HEK293 (cell line): ENCODE measurements at regions not wholly inside any gene's neighbourhood (a gene's known extent, or its start where the extent isn't known, plus 50 kb on each side); places are given as distances from the start of the nearest gene placed in this dataset.

Source experiments
- CTCF ChIA-PET: fragments of 350-600 bp; formaldehyde crosslinking; extraction: SDS; loops from one replicate; lab custom pipeline; 2021; ENCODE audit warnings: antibody characterized with exemption; lab: Yijun Ruan, JAX
- POLR2A ChIA-PET: fragments of 300-600 bp; formaldehyde crosslinking; extraction: SDS; loops from one replicate; lab custom pipeline; 2020; ENCODE audit warnings: antibody characterized with exemption, inconsistent platforms; lab: Yijun Ruan, JAX
- H3K27ac ChIP-seq: fragments of 200-500 bp; sonication (Bioruptor generic); 2 replicates; pipeline ENCODE4 v1.5.1; 2014; ENCODE audit warnings: low read depth, low read length, control low read depth, inconsistent platforms; ENCODE audit errors: extremely low read depth
- H3K36me3 ChIP-seq, 2 experiments: fragments of 200-500 bp in 1 of 2; sonication (Bioruptor generic) in 1 of 2; 1 replicate in 1 of 2; 2 replicates in 1 of 2; pipeline ENCODE4 v1.5.1; 2014 to 2017; ENCODE audit warnings: inconsistent platforms in 2 of 2, low read length in 2 of 2; ENCODE audit not compliant: control insufficient read depth in 2 of 2, insufficient read depth in 1 of 2
- H3K4me1 ChIP-seq: fragments of 200-500 bp; sonication (Bioruptor generic); 2 replicates; pipeline ENCODE4 v1.5.1; 2014; ENCODE audit warnings: mild to moderate bottlenecking, low read length, inconsistent platforms; ENCODE audit not compliant: control insufficient read depth, insufficient read depth
- H3K4me3 ChIP-seq: 2 replicates; pipeline ENCODE4 v1.5.1; 2011; ENCODE audit warnings: low read depth, mild to moderate bottlenecking, control low read depth, low read length, moderate library complexity
- H3K9me3 ChIP-seq: fragments of 200-500 bp; sonication (Bioruptor generic); 2 replicates; pipeline ENCODE4 v1.5.1; 2014; ENCODE audit warnings: low read depth, low read length, inconsistent platforms; ENCODE audit not compliant: control insufficient read depth, insufficient read depth
- EGR2 ChIP-seq: fragments of 450-650 bp; formaldehyde crosslinking; IDR thresholded peaks from 2 replicates; pipeline ENCODE4 v1.5.1; 2016; ENCODE audit warnings: low read depth, missing biosample characterization, missing genetic modification characterization
- GLI2 ChIP-seq: fragments of 450-650 bp; formaldehyde crosslinking; IDR thresholded peaks from 2 replicates; pipeline ENCODE4; 2017; ENCODE audit warnings: missing biosample characterization, missing genetic modification characterization, low read depth, borderline replicate concordance
- KLF7 ChIP-seq: fragments of 450-650 bp; formaldehyde crosslinking; IDR thresholded peaks from 2 replicates; pipeline ENCODE4 v1.5.1; 2016; ENCODE audit warnings: missing biosample characterization, missing genetic modification characterization, borderline replicate concordance
- MEIS1 ChIP-seq: sonication (generic); formaldehyde crosslinking; IDR thresholded peaks from 2 replicates; pipeline ENCODE4 v1.8.1; 2022; ENCODE audit warnings: missing genetic modification reagents, mild to moderate bottlenecking, borderline replicate concordance
- MYNN ChIP-seq: fragments of 450-650 bp; formaldehyde crosslinking; IDR thresholded peaks from 2 replicates; pipeline ENCODE4 v1.5.1; 2016; ENCODE audit warnings: missing biosample characterization, missing genetic modification characterization, borderline replicate concordance
- RBAK ChIP-seq: fragments of 450-650 bp; formaldehyde crosslinking; IDR thresholded peaks from 2 replicates; pipeline ENCODE4 v1.5.1; 2016; ENCODE audit warnings: missing biosample characterization, missing genetic modification characterization
- REPIN1 ChIP-seq: fragments of 450-650 bp; formaldehyde crosslinking; IDR thresholded peaks from 2 replicates; pipeline ENCODE4 v1.5.1; 2017; ENCODE audit warnings: missing biosample characterization, missing genetic modification characterization, low read depth
- TRIM28 ChIP-seq: IDR thresholded peaks from 2 replicates; pipeline ENCODE4 v1.6.1; 2011; ENCODE audit warnings: low read length, control low read depth, borderline replicate concordance
- YY1 ChIP-seq: fragments of 450-650 bp; formaldehyde crosslinking; IDR thresholded peaks from 2 replicates; pipeline ENCODE4 v1.5.1; 2018; ENCODE audit warnings: missing biosample characterization, missing genetic modification characterization
- ZBTB48 ChIP-seq: fragments of 450-650 bp; formaldehyde crosslinking; IDR thresholded peaks from 2 replicates; pipeline ENCODE4 v1.5.1; 2016; ENCODE audit warnings: missing biosample characterization, missing genetic modification characterization
- ZBTB6 ChIP-seq: fragments of 450-650 bp; formaldehyde crosslinking; IDR thresholded peaks from 2 replicates; pipeline ENCODE4 v1.5.1; 2017; ENCODE audit warnings: missing biosample characterization, missing genetic modification characterization
- ZBTB8A ChIP-seq: fragments of 450-650 bp; formaldehyde crosslinking; IDR thresholded peaks from 2 replicates; pipeline ENCODE4 v1.5.1; 2016; ENCODE audit warnings: missing biosample characterization, missing genetic modification characterization
- ZFP3 ChIP-seq: fragments of 450-650 bp; formaldehyde crosslinking; IDR thresholded peaks from 2 replicates; pipeline ENCODE4 v1.5.1; 2016; ENCODE audit warnings: low read depth, missing biosample characterization, missing genetic modification characterization
- ZNF132 ChIP-seq: fragments of 450-650 bp; formaldehyde crosslinking; IDR thresholded peaks from 2 replicates; pipeline ENCODE4 v1.5.1; 2017; ENCODE audit warnings: missing biosample characterization, missing genetic modification characterization, borderline replicate concordance
- ZNF169 ChIP-seq: fragments of 450-650 bp; formaldehyde crosslinking; IDR thresholded peaks from 2 replicates; pipeline ENCODE4 v1.5.1; 2016; ENCODE audit warnings: missing biosample characterization, missing genetic modification characterization
- ZNF211 ChIP-seq: fragments of 450-650 bp; formaldehyde crosslinking; IDR thresholded peaks from 2 replicates; pipeline ENCODE4 v1.5.1; 2016; ENCODE audit warnings: low read depth, missing biosample characterization, missing genetic modification characterization
- ZNF26 ChIP-seq: fragments of 450-650 bp; formaldehyde crosslinking; IDR thresholded peaks from 2 replicates; pipeline ENCODE4 v1.5.1; 2016; ENCODE audit warnings: missing biosample characterization, missing genetic modification characterization
- ZNF473 ChIP-seq: fragments of 450-650 bp; formaldehyde crosslinking; IDR thresholded peaks from 2 replicates; pipeline ENCODE4 v1.5.1; 2017; ENCODE audit warnings: missing biosample characterization, missing genetic modification characterization
- ZNF555 ChIP-seq: fragments of 450-650 bp; formaldehyde crosslinking; conservative IDR thresholded peaks from 2 replicates; pipeline ENCODE4 v1.5.1; 2017; ENCODE audit warnings: missing biosample characterization, mild to moderate bottlenecking, missing genetic modification characterization, inconsistent platforms
- ZNF571 ChIP-seq: fragments of 450-650 bp; formaldehyde crosslinking; IDR thresholded peaks from 2 replicates; pipeline ENCODE4 v1.5.0; 2017; ENCODE audit warnings: missing biosample characterization, missing genetic modification characterization
- ZNF623 ChIP-seq: fragments of 450-650 bp; formaldehyde crosslinking; IDR thresholded peaks from 2 replicates; pipeline ENCODE4 v1.5.1; 2016; ENCODE audit warnings: missing biosample characterization, missing genetic modification characterization
- ZNF629 ChIP-seq: fragments of 450-650 bp; formaldehyde crosslinking; IDR thresholded peaks from 2 replicates; pipeline ENCODE4 v1.5.1; 2017; ENCODE audit warnings: missing biosample characterization, missing genetic modification characterization
- ZNF664 ChIP-seq: fragments of 450-650 bp; formaldehyde crosslinking; IDR thresholded peaks from 2 replicates; pipeline ENCODE4 v1.5.1; 2016; ENCODE audit warnings: missing biosample characterization, missing genetic modification characterization
- ZNF830 ChIP-seq: fragments of 450-650 bp; IDR thresholded peaks from 2 replicates; pipeline ENCODE4 v1.5.0; 2018; ENCODE audit warnings: missing biosample characterization, missing genetic modification characterization, low read depth, mild to moderate bottlenecking, moderate library complexity

DNA sequence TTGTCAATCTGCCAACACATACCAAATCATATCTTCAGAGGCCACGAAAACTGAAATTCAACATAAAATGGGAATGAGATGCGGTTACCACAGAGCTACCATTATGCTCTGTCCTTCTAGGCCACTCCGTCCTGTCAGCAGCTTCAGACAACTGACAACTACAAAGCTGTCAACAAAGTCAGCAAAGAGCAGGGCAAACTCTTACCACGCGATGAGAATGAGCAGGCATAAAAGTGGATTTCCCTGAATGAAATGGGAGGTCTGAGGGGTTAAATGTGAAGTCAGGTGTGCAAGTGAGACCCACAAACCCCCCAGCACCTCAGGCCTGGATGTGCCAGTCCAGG, 130.1 kb downstream of the LNPK start (continued):
- no peak for TF ChIP-seq MYNN

DNA sequence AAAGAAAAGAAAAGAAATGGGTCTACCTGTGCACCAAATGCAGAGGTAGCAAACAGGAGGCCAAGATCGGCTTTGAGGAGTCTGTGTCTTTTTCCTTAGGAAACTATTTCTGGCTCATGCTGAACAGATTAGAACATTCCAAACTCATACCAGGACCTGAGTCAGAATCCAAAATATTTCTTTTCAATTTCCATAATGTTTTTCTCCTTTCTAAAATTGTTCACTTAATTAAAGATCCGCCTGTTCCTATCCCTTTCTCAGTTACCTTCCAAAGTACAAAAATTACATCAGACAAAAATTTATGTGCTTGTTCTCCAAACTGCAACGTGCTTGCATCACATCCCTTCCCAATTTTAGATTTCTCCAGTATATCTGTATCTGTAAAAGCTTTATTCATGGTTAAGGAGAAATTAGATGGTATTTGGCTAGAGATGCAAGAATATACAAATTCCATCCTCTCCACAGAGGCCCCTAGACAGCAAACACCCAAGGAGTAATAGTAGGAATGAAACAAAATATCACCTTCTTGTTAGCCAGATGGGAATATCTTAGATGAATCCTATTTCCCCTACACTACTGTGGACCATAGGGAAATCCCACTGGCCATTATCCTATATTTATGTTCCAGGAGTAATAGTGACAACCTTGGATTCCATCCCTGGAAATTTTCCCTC, 130.6 kb downstream of the LNPK start:
- POLR2A ChIA-PET, result no interaction called here
- H3K9me3 ChIP-seq, result no peaks in the 10 kb centered on the region
- peaks cover 5% of the 10 kb centered on the region; the same call in 1 of the 2 replicates for H3K4me1 ChIP-seq
- no peaks in the 10 kb centered on the region for H3K36me3 ChIP-seq
- TF ChIP-seq ZBTB6 (tag by site-specific recombination) (no peak), RBAK (tag by site-specific recombination) (no peak), KLF7 (tag by site-specific recombination) (no peak), ZNF132 (tag by site-specific recombination) (no peak), ZNF555 (tag by site-specific recombination) (no peak), TRIM28 (no peak)
- CTCF ChIA-PET, result interaction anchor here (1.1 kb wide), 1 partner anchor 16 kb away, joined by 3 read pairs; no protein-coding TSS in a partner anchor
- no peak overlapping the region for H3K27ac ChIP-seq
- H3K4me3 ChIP-seq, result no peak overlapping the region

- Histone ChIP-seq H3K36me3 (no peaks in the 10 kb centered on the region), H3K4me1 (peaks cover 5% of the 10 kb centered on the region; the same call in 1 of the 2 replicates), H3K4me3 (no peak overlapping the region), H3K27ac (no peak overlapping the region), H3K9me3 (no peaks in the 10 kb centered on the region)
- ChIA-PET CTCF (interaction anchor here (0.6 to 1.1 kb wide), 2 partner anchors 40 to 214 kb away, joined by 4 to 5 read pairs; no protein-coding TSS in a partner anchor), POLR2A (no interaction called here)
- TF ChIP-seq ZNF629 (tag by site-specific recombination) (no peak), ZNF664 (tag by site-specific recombination) (no peak), ZBTB8A (tag by site-specific recombination) (no peak), ZNF473 (no peak), REPIN1 (tag by site-specific recombination) (no peak), MEIS1 (CRISPR knock-in tag) (no peak), ZNF26 (no peak), ZNF623 (tag by site-specific recombination) (no peak), ZNF169 (no peak), ZBTB48 (tag by site-specific recombination) (no peak), ZNF571 (tag by site-specific recombination) (no peak), EGR2 (tag by site-specific recombination) (no peak), GLI2 (tag by site-specific recombination) (no peak), ZNF211 (tag by site-specific recombination) (no peak), ZNF830 (tag by site-specific recombination) (no peak), ZFP3 (tag by site-specific recombination) (no peak), YY1 (tag by site-specific recombination) (no peak)
Observed at GRCh38 chr2:175865716-175866115, 136.4 kb downstream of the LNPK start.
